GM18909 (cell line): ENCODE measurements at regions not wholly inside any gene's neighbourhood (a gene's known extent, or its start where the extent isn't known, plus 50 kb on each side); places are given as distances from the start of the nearest gene placed in this dataset.

Experiments
- ATAC-seq: cut with Tn5 transposase; IDR thresholded peaks from one replicate; pipeline ENCODE4 v1.9.1; 2021; ENCODE audit warnings: mild to moderate bottlenecking; ENCODE audit not compliant: unreplicated experiment, poor library complexity

- no peak for ATAC-seq
Measured at GRCh38 chr13:78816592-78816991, 157.6 kb upstream of the OBI1 start.

GRCh38 chr13:78816154-78816553 lies 157.2 kb upstream of the OBI1 start:
- no peak for ATAC-seq

GRCh38 chr13:78806457-78806856 lies 147.5 kb upstream of the OBI1 start:
- peak; percentile 84 for ATAC-seq

GRCh38 chr13:78802912-78803311 lies 144.0 kb upstream of the OBI1 start:
- ATAC-seq: no peak

GRCh38 chr13:78787190-78787589 lies 128.2 kb upstream of the OBI1 start:
- ATAC-seq: no peak

GRCh38 chr13:78786459-78786858 lies 127.5 kb upstream of the OBI1 start:
- no peak for ATAC-seq

- no peak for ATAC-seq
Measured at GRCh38 chr13:78785764-78786163, 126.8 kb upstream of the OBI1 start.

- ATAC-seq: no peak
Measured at GRCh38 chr13:78784014-78784750, 125.2 kb upstream of the OBI1 start.

GRCh38 chr13:78780708-78781107 lies 121.8 kb upstream of the OBI1 start:
- ATAC-seq: no peak

GRCh38 chr13:78779608-78780007 lies 120.7 kb upstream of the OBI1 start:
- ATAC-seq: no peak

GRCh38 chr13:78777976-78778375 lies 119.0 kb upstream of the OBI1 start:
- ATAC-seq: no peak

GRCh38 chr13:78777396-78777795 lies 118.4 kb upstream of the OBI1 start:
- ATAC-seq: no peak

GRCh38 chr13:78772933-78773332 lies 114.0 kb upstream of the OBI1 start:
- ATAC-seq: no peak

GRCh38 chr13:78770601-78771000 lies 111.6 kb upstream of the OBI1 start:
- ATAC-seq: no peak

GRCh38 chr13:78768950-78769349 lies 110.0 kb upstream of the OBI1 start:
- ATAC-seq: no peak

GRCh38 chr13:78764665-78765064 lies 105.7 kb upstream of the OBI1 start:
- no peak for ATAC-seq

- ATAC-seq: no peak
Measured at GRCh38 chr13:78762825-78763224, 103.9 kb upstream of the OBI1 start.

GRCh38 chr13:78759704-78760103 lies 100.7 kb upstream of the OBI1 start:
- no peak for ATAC-seq

- no peak for ATAC-seq
Measured at GRCh38 chr13:78758549-78758948, 99.6 kb upstream of the OBI1 start.

GRCh38 chr13:78753435-78753834 lies 94.5 kb upstream of the OBI1 start:
- ATAC-seq: no peak

- ATAC-seq: no peak
Measured at GRCh38 chr13:78750735-78751134, 91.8 kb upstream of the OBI1 start.

- ATAC-seq: no peak
Measured at GRCh38 chr13:78743973-78744372, 85.0 kb upstream of the OBI1 start.

- ATAC-seq: no peak
Measured at GRCh38 chr13:78742659-78743058, 83.7 kb upstream of the OBI1 start.
